Stimulated activated CD8-positive, alpha-beta memory T cell treated with anti-CD3 and anti-CD28 coated beads, Interleukin-4, amount 100 ng/mL, for 48 hours (primary cell): ENCODE measurements at regions not wholly inside any gene's neighbourhood (a gene's known extent, or its start where the extent isn't known, plus 50 kb on each side); places are given as distances from the start of the nearest gene placed in this dataset.

Experiments used
- DNase-seq: peaks from one replicate; pipeline ENCODE4 v3.0.0-alpha.2; 2020

DNA sequence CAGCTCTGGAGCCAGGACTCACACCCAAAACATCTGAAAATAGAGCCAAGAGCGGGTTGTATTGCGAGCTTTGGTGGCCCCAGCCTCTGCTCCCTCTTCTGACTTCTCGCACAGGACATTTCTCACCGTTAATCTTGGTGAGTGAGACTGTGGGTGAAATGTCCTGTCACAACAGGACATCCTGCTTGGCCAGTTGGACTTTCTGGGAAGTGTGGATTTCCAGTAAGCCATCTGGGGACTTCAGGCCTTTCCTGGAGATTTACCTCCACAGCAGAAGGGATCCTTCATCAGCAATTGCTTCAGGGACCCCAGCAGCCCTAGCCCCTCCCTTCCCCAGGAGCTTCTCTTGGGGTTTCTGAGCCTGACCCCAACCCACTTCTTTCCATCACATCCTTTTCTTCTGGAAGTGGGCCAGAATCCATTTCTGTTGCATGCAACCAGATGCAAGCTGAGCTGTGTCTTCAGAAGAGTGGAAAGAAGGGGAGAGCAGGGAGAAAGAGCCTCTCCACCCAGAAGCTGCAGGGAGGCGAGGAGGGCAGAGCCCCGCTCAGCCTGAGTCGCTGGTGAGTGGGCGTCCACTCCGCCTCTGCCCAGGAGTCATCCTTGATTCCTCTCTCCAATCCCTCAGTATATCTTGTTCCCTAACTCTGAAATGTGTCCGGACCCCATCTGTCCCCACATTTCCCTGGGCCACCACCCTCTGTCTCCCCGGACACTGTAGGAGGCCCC lies 50.3 kb upstream of the GADD45G start:
- no peak for DNase-seq

DNA sequence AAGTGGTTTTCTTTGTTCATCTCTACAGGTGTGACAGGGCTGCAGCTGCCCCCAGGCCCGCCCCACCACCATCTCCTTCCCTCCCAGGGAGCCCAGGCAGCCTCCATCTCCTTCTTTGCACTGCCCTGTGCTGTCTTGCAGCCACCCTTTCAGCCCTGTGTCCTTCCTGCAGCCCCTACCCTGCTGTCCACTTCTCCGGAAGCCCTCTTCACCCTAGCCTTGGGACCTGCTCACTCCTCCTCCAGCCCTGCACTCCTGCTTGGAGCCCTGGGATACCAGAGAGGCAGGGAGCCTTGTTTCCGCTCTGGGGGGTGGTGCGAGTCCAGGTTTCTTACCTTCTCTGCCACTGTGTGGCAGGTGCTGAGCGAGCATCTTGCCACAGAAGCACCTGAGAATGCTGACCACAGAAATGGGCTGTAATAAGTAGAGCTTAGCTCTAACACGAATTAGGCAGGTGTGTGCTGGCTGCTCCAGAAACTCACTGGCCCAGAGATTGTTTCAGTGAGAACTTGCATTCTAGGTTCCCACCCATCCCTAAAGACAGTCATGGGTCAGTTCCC lies 51.3 kb upstream of the GADD45G start:
- DNase-seq = no peak

DNA sequence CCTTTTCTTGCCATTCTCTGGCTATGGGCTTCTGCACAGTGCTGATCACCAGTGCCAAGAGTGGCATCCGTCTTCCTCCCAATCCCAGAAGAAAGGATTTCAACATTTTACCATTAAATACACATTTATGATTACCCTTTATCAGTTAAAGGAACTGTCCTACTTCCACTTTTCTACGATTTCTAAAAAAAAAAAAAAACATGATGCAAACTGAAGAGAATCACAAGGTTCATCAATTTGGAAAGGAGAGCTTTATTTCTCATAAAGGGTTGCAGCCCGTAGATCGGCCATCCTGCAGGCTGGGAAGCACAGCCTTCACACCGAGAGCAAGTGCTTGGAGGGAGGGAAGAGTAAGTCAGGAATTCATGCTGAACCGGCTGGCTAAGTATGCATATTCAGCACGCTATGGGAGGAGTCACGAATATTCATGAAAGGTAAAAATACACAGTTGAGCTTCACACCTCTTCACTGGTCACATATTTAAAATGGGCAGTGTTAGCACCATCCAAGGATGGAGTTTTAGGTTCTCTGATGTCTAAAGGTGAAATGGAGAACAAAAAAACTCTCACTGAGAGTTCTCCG lies 52.5 kb upstream of the SEMA4D start:
- DNase-seq = no peak

DNA sequence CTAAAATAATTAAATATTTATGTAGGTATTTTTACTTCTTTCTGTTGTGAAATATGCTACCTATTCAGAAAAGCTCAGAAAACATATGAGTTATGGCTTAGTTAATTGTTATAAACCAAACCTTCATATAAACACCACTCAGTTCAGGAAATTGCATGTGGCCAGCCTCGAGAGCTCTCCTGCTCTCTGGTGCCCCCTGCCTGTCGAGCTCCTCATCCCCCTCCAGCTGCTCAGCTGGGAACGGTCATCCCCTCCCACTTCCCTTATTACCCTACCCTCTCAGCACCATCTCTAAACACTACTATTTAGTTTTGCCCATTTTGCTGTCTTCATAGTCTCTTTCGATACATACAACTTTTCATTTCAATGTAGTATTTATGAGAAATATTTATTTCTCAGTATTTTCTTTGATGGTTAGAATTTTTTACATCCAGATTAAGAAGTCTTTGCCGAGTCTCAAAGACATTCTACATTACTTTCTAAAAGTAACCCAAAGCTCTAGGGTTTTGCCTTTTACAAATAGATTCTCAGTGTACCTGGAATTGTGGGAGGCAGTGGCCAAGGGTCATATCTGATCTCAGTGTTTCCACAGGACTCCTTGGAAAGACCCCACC lies 51.2 kb upstream of the SEMA4D start:
- DNase-seq = peak; percentile 94

DNA sequence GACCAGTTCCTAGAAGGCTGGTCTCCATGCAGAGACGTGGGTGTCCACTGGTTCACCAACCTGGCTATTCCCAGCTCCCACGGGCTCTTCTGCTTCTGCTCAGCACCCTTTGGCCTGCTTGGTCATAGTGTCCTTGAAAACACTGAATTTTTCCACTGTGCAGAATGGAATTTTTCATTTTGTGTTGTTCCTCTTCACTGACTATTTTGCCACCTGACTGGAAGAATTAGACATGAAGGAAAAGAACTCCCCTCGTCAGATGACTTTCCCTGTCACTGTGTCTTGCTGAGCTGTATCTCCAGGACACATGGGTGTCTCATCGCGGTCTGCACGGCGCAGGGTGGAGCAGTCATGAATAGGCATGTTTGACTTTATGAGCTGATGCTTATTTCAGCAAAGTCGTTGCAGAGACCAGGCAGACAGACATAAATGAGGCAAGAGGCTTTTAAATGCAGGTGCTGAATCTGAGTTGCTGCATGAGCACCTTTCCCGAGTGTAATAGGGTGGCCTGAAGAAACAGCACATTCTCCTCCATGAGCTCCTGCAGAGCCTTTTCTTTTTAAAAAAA lies 50.2 kb upstream of the SEMA4D start:
- no peak for DNase-seq
